RWPE1 (cell line): ENCODE measurements at regions not wholly inside any gene's neighbourhood (a gene's known extent, or its start where the extent isn't known, plus 50 kb on each side); places are given as distances from the start of the nearest gene placed in this dataset.

ENCODE experiments used
- CTCF ChIA-PET: fragments of 350-600 bp; sonication (Branson Sonifier 250); formaldehyde crosslinking; extraction: SDS; loops from one replicate; lab custom pipeline; 2021; lab: Yijun Ruan, JAX
- POLR2A ChIA-PET: fragments of 400-600 bp; formaldehyde crosslinking; extraction: SDS; loops from one replicate; lab custom pipeline; 2020; ENCODE audit warnings: antibody characterized with exemption; ENCODE audit not compliant: low non-redundant PET; lab: Yijun Ruan, JAX
- DNase-seq: peaks from one replicate; pipeline ENCODE4 v3.0.0; 2012; ENCODE audit warnings: low spot score
- H3K27ac ChIP-seq: fragments of 450-650 bp; 2 replicates; pipeline ENCODE4 v1.5.1; 2017
- TF ChIP-seq, protein P1 (sequence below): fragments of 450-650 bp; conservative IDR thresholded peaks from 2 replicates; pipeline ENCODE4 v1.5.1; 2017; ENCODE audit warnings: low read depth, mild to moderate bottlenecking

DNA sequence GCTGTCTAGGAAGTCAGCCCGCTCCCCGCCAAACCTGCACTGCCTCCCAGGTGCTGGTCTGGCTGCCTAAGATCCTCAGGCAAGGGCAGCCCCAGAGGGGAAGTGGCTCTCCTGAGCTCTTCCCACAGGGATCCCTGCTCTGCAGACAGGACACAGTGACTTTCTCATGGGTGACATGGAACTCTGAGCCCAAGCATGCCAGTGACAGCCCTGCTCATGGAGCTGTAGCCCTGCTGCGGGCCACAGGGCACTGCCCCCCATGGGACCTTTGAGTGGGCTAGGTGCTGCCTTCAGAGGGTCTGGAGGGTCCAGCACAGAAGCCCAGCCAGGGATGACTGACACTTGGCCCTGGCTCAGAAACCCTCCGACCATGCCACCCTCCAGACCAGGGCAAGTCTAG, 109.1 kb downstream of the TUBA3C start:
- POLR2A ChIA-PET = no interaction called here

DNA sequence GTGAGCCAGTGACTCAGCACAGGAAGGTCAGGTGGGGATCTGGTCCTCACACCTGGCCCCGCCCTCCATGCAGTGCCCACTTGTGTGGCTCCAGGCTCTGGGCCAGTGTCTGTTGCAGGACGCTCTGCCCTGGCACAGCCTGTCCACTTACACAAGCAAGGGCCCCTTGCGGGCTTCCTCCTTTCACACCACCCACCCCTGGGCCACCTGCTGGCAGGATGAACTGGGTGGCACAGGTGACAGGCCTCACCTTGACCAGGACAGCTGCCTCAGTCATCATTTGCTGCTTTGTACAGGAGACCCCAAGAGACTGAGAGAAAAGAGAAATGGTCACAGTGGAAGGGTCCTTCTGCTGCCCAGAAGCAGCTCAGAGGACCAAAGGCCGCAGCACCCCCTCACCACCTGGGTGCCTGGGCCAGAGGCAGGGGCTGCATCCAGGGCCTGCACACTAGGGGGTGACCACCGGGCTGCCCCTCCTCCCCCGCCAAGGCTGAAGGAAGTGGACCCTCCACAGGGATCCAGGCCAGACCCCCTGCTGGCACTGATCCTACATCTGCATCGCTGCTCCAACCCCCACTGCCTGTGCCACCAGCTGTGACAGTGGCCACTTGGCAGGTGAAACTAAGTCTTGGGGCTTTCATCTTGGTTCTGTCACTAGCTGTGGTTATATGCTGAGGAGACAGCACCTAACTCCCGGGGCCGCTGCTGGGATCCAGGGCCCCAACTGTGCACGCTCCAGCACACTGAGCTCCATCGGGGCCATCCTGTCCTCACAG, 110.3 kb downstream of the TUBA3C start:
- ChIA-PET POLR2A (no interaction called here), CTCF (no interaction called here)
- no peak for DNase-seq
- no peak overlapping the region for H3K27ac ChIP-seq
- TF ChIP-seq, protein P1, sequence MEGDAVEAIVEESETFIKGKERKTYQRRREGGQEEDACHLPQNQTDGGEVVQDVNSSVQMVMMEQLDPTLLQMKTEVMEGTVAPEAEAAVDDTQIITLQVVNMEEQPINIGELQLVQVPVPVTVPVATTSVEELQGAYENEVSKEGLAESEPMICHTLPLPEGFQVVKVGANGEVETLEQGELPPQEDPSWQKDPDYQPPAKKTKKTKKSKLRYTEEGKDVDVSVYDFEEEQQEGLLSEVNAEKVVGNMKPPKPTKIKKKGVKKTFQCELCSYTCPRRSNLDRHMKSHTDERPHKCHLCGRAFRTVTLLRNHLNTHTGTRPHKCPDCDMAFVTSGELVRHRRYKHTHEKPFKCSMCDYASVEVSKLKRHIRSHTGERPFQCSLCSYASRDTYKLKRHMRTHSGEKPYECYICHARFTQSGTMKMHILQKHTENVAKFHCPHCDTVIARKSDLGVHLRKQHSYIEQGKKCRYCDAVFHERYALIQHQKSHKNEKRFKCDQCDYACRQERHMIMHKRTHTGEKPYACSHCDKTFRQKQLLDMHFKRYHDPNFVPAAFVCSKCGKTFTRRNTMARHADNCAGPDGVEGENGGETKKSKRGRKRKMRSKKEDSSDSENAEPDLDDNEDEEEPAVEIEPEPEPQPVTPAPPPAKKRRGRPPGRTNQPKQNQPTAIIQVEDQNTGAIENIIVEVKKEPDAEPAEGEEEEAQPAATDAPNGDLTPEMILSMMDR = no peak

More for the DNA sequence above, 109.1 kb downstream of the TUBA3C start:
- CTCF ChIA-PET = interaction anchor here (0.5 kb wide), 1 partner anchor 23 kb away, joined by 4 read pairs; no protein-coding TSS in a partner anchor
- H3K27ac ChIP-seq = no peak overlapping the region
- TF ChIP-seq, protein P1 = no peak
- no peak for DNase-seq

DNA sequence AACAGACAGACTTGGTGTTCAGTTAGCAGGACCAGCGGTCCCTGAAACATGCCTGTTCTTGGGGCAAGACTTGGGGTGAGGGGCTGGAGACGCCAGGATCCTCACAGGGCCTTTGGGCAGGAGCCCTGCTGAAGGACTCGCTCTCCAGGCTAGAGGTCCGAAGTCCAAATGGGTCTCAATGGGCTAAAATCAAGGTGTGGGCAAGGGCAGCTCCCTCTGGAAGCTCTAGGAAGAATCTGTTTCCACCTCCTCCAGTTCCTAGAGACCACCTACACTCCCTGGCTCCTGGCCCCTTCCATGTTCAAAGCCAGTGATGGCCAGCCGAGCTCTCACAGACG, 111.3 kb downstream of the TUBA3C start:
- DNase-seq = no peak
- POLR2A ChIA-PET = no interaction called here
- TF ChIP-seq, protein P1 = no peak
- H3K27ac ChIP-seq = no peak overlapping the region
- CTCF ChIA-PET = no interaction called here

GRCh38 chr13:19069684-19070397, 111.8 kb downstream of the TUBA3C start:
- TF ChIP-seq, protein P1 = no peak
- ChIA-PET POLR2A (no interaction called here), CTCF (no interaction called here)
- no peak for DNase-seq
- no peak overlapping the region for H3K27ac ChIP-seq

- no peak for DNase-seq
- ChIA-PET CTCF (no interaction called here), POLR2A (no interaction called here)
- H3K27ac ChIP-seq = no peak overlapping the region
- TF ChIP-seq, protein P1 = no peak
These were observed 112.9 kb downstream of the TUBA3C start for GRCh38 chr13:19068691-19069090.

DNA sequence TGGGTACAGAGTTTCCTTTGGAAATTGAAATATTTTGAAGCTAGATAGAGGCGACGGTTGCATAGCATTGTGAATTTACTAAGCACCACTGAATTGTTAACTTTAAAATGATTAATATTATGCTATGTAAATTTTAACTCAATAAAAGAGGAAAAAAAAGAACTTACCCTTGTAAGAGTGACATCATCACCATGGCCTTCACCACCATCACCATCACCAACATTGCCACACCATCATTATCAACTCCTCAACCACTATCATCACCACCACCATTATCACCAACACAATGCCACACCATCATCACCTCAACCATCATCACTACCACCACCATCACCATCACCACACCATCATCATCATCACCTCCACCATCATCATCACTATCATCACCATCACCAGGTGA, 113.9 kb downstream of the TUBA3C start:
- DNase-seq = no peak
- POLR2A ChIA-PET = no interaction called here
- CTCF ChIA-PET = no interaction called here
- TF ChIP-seq, protein P1 = no peak
- H3K27ac ChIP-seq = no peak overlapping the region
